DND-41 (cell line): ENCODE measurements at regions not wholly inside any gene's neighbourhood (a gene's known extent, or its start where the extent isn't known, plus 50 kb on each side); places are given as distances from the start of the nearest gene placed in this dataset.

ENCODE experiments used
- EZH2 ChIP-seq: IDR thresholded peaks from 3 replicates; pipeline ENCODE4 v1.6.1; 2012; ENCODE audit warnings: borderline replicate concordance, low read depth, mild to moderate bottlenecking, moderate library complexity, low read length, inconsistent platforms; ENCODE audit not compliant: severe bottlenecking
- TF ChIP-seq, protein P1 (sequence below): IDR thresholded peaks from 2 replicates; pipeline ENCODE4 v1.5.1; 2012; ENCODE audit warnings: borderline replicate concordance, low read length, moderate library complexity, mild to moderate bottlenecking; ENCODE audit not compliant: poor library complexity, severe bottlenecking; ENCODE audit errors: extremely low read depth

DNA sequence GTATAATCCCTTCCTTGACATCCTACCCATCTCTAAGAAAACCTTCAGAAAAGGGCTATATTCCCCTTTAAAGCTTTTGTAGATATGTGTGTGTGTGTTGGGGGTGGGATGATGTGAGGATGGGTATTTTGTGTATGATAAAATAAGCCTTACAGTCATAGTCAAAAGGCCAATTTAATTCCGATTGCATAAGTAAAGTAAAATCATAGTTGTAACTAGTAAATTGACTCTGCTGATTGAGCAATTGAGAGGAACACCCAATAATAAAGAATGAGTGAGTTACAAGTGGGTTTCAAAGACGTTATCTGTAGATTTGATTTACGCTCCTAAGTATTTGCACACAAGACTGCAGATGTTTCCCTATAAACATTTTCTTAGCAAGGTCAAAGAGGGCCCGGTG, 71.3 kb upstream of the ITPRID1 start:
- TF ChIP-seq, protein P1, sequence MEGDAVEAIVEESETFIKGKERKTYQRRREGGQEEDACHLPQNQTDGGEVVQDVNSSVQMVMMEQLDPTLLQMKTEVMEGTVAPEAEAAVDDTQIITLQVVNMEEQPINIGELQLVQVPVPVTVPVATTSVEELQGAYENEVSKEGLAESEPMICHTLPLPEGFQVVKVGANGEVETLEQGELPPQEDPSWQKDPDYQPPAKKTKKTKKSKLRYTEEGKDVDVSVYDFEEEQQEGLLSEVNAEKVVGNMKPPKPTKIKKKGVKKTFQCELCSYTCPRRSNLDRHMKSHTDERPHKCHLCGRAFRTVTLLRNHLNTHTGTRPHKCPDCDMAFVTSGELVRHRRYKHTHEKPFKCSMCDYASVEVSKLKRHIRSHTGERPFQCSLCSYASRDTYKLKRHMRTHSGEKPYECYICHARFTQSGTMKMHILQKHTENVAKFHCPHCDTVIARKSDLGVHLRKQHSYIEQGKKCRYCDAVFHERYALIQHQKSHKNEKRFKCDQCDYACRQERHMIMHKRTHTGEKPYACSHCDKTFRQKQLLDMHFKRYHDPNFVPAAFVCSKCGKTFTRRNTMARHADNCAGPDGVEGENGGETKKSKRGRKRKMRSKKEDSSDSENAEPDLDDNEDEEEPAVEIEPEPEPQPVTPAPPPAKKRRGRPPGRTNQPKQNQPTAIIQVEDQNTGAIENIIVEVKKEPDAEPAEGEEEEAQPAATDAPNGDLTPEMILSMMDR = no peak
- TF ChIP-seq EZH2 = no peak
